Activated naive CD4-positive, alpha-beta T cell treated with anti-CD3 and anti-CD28 coated beads, Interleukin-2, amount 10 ng/mL, durations not matched to agents 7 days and 5 days (primary cell): ENCODE measurements at regions not wholly inside any gene's neighbourhood (a gene's known extent, or its start where the extent isn't known, plus 50 kb on each side); places are given as distances from the start of the nearest gene placed in this dataset.
"Not testable (repeated sequence)": the region's sequence is repeated elsewhere in the genome, so short reads cannot be mapped to it uniquely, and the experiment has no call there.

Experiments
- CTCF ChIA-PET: fragments of 350-600 bp; sonication (Branson Sonifier 250); formaldehyde crosslinking; loops from one replicate; lab custom pipeline; 2021; ENCODE audit warnings: antibody characterized with exemption; lab: Charles Lee
- DNase-seq: peaks from one replicate; pipeline ENCODE4 v3.0.0-alpha.2; 2020
- H3K27ac Mint-ChIP-seq: one replicate; pipeline ENCODE4 v1.8.0; 2021; ENCODE audit warnings: mild to moderate bottlenecking, moderate library complexity, mixed read lengths
- H3K27me3 Mint-ChIP-seq: one replicate; pipeline ENCODE4 v1.8.0; 2021; ENCODE audit warnings: mild to moderate bottlenecking, mixed read lengths
- H3K36me3 Mint-ChIP-seq: one replicate; pipeline ENCODE4 v1.8.0; 2021; ENCODE audit warnings: mixed read lengths
- H3K4me1 Mint-ChIP-seq: one replicate; pipeline ENCODE4 v1.8.0; 2021; ENCODE audit warnings: mixed read lengths
- H3K4me3 Mint-ChIP-seq: one replicate; pipeline ENCODE4 v1.8.0; 2021; ENCODE audit warnings: mild to moderate bottlenecking, moderate library complexity, mixed read lengths
- H3K9me3 Mint-ChIP-seq: one replicate; pipeline ENCODE4 v1.8.0; 2021; ENCODE audit warnings: mixed read lengths

- not testable (repeated sequence) for H3K27ac Mint-ChIP-seq, H3K27me3 Mint-ChIP-seq, H3K9me3 Mint-ChIP-seq, H3K4me1 Mint-ChIP-seq, DNase-seq, H3K36me3 Mint-ChIP-seq, H3K4me3 Mint-ChIP-seq
- CTCF ChIA-PET, result interaction anchor here (0.5 kb wide), 1 partner anchor 11 kb away, joined by 3 read pairs; no protein-coding TSS in a partner anchor
These were observed 173.8 kb upstream of the NUDT12 start for GRCh38 chr5:103736343-103736742.

DNA sequence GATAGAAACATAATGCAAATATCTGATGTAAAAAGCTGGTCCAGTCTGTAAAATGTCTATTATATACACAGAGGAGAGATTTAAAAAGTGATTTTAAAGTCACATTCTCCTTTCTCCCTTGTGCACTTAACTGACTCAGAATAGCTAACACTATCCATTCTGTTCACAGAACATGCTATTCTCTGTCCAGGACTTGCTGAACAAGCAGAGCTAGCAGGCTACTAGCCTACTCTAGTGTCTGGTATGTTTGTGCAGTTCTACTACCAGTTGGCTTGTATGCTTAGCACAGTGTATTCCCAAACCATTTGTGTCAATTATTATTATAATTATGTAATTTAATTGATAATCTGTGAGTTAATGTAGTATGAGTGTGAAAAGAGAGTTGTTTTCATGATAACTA, 161.7 kb upstream of the NUDT12 start:
- peaks cover 19% of the 10 kb centered on the region for H3K9me3 Mint-ChIP-seq
- no peaks in the 10 kb centered on the region for H3K4me1 Mint-ChIP-seq
- CTCF ChIA-PET, result no interaction called here
- no peak for DNase-seq
- H3K27me3 Mint-ChIP-seq, result no peaks in the 10 kb centered on the region
- no peak overlapping the region for H3K4me3 Mint-ChIP-seq
- H3K36me3 Mint-ChIP-seq, result no peaks in the 10 kb centered on the region
- no peak overlapping the region for H3K27ac Mint-ChIP-seq

- H3K9me3 Mint-ChIP-seq, result peaks cover 19% of the 10 kb centered on the region
- no peak overlapping the region for H3K27ac Mint-ChIP-seq
- no peak overlapping the region for H3K4me3 Mint-ChIP-seq
- CTCF ChIA-PET, result no interaction called here
- H3K36me3 Mint-ChIP-seq, result no peaks in the 10 kb centered on the region
- no peaks in the 10 kb centered on the region for H3K27me3 Mint-ChIP-seq
- no peaks in the 10 kb centered on the region for H3K4me1 Mint-ChIP-seq
- DNase-seq, result no peak
These were observed 158.6 kb upstream of the NUDT12 start for GRCh38 chr5:103721183-103721582.

DNA sequence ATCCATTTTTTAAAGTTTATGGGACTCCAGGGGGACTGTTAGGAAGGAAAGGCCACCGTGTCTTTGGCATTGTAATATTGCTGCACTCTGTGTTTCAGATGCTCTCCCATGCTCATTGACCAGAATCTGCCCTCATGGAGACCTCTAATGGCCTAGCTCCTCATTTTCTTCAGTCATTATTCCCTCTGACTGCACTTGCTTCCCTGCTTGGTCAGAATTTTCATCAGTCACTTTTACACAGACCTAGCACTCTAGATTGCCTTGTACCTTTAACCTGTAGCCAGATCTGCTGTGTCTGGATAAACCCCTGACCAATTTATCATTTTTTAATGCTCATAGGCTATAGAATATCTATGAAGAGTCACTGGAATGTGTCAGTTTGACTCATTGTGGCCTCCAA, 155.5 kb upstream of the NUDT12 start:
- no peak for DNase-seq
- H3K27ac Mint-ChIP-seq, result no peak overlapping the region
- H3K9me3 Mint-ChIP-seq, result peaks cover 16% of the 10 kb centered on the region
- H3K27me3 Mint-ChIP-seq, result no peaks in the 10 kb centered on the region
- no peaks in the 10 kb centered on the region for H3K36me3 Mint-ChIP-seq
- H3K4me3 Mint-ChIP-seq, result no peak overlapping the region
- H3K4me1 Mint-ChIP-seq, result no peaks in the 10 kb centered on the region
- CTCF ChIA-PET, result no interaction called here

DNA sequence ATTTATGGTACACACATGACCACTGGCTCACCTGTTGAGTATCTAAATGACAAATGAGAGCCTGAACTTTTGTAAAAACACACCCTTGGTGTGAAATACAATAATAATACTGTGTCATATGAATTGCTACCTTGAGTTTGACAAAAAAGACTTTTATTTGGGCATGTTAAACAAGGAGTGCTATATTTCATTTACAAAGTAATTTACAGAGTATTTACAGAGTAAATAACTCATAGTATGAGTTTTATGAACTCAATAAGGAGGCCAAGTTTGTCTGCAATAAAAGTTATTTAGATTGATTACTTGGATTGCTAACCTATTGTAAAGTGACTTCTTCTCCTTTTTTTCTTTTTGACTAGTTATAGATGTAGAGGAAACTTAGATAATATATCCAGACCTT, 146.0 kb upstream of the NUDT12 start:
- no peaks in the 10 kb centered on the region for H3K27me3 Mint-ChIP-seq
- no peaks in the 10 kb centered on the region for H3K36me3 Mint-ChIP-seq
- no peak overlapping the region for H3K27ac Mint-ChIP-seq
- no peaks in the 10 kb centered on the region for H3K4me1 Mint-ChIP-seq
- H3K4me3 Mint-ChIP-seq, result no peak overlapping the region
- CTCF ChIA-PET, result no interaction called here
- no peak for DNase-seq
- no peaks in the 10 kb centered on the region for H3K9me3 Mint-ChIP-seq

DNA sequence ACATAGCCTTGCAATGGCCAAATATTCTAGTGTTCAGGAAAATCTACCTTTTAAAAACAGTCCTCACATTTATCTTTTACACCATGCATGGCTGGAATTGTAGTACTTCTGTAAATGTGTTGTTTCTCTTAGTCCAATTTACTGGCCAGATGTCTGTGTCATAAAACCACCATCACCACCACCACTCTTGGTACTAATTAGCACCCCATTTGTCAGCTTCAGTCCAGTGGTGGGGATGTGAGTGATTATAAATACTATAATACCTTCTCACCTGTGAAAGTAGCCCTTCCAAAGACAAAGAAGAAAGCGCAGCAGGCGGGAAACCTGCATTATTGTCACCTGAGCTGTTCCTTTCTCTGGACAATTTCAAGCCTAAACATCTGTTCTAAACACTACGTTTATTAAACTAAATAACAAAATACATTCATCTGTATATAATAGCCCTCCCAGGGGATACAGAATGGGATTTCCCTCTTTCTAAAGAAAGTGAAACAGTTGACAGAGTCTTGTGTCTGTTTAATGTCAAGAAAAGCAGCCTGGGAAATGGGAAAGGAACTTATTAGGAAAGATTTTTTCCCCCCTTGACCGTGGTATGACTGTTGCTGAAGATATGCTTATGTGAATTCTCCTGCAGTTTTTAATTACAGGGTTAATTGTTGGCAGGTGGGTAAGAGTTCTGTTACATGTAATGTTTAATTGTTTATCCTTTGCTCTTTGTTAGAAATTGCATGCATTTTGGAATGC, 144.5 kb upstream of the NUDT12 start:
- Mint-ChIP-seq H3K4me3 (no peak overlapping the region), H3K9me3 (no peaks in the 10 kb centered on the region), H3K36me3 (no peaks in the 10 kb centered on the region), H3K27me3 (no peaks in the 10 kb centered on the region), H3K27ac (no peak overlapping the region), H3K4me1 (no peaks in the 10 kb centered on the region)
- CTCF ChIA-PET, result no interaction called here
- DNase-seq, result no peak

DNA sequence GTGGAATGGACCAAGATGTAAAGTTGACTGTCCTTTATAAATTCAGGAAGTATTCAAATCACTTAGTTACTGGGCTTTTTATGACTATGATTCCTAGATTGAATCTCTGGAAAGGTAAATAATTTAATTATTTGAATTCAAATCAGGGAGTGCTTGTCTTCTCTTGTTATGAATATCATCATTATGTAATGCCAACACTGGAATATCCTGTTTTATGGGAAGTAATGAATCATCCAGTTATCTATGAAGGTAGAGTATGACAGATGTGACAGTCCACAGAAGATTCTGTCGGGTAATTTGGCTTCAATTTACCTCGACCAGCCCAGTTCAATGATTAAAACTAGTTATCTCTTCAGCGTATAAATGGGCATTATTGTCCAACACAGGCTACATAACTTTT, 141.0 kb upstream of the NUDT12 start:
- Mint-ChIP-seq H3K4me3 (no peak overlapping the region), H3K4me1 (no peaks in the 10 kb centered on the region), H3K27ac (no peak overlapping the region), H3K9me3 (no peaks in the 10 kb centered on the region), H3K36me3 (no peaks in the 10 kb centered on the region), H3K27me3 (no peaks in the 10 kb centered on the region)
- CTCF ChIA-PET, result no interaction called here
- no peak for DNase-seq

DNA sequence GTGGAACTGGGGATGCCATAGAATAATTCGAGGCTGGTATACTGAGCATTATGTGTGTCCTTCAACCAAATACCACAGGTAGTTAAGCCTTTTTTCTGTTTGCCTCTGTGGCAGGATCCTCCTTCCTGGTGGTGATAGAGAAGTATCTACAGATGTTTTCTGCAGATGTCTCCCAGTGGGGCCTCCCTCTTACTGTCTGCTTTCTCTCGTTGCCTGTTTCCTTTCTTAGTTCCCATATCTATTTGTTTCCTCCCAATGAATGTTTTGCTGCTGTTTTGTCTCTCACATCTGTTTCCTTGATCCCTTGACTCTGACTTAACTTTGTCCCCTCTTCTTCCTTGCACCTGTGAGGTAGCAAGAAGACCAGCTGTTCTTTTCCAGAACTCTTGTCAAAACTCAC, 130.9 kb upstream of the NUDT12 start:
- CTCF ChIA-PET, result no interaction called here
- H3K9me3 Mint-ChIP-seq, result no peaks in the 10 kb centered on the region
- H3K4me3 Mint-ChIP-seq, result no peak overlapping the region
- H3K27ac Mint-ChIP-seq, result no peak overlapping the region
- no peaks in the 10 kb centered on the region for H3K4me1 Mint-ChIP-seq
- no peaks in the 10 kb centered on the region for H3K27me3 Mint-ChIP-seq
- no peaks in the 10 kb centered on the region for H3K36me3 Mint-ChIP-seq
- DNase-seq, result no peak

GRCh38 chr5:103690676-103691075, 128.1 kb upstream of the NUDT12 start:
- H3K4me3 Mint-ChIP-seq, result no peak overlapping the region
- no peaks in the 10 kb centered on the region for H3K27me3 Mint-ChIP-seq
- no peaks in the 10 kb centered on the region for H3K9me3 Mint-ChIP-seq
- no peak for DNase-seq
- H3K27ac Mint-ChIP-seq, result no peak overlapping the region
- CTCF ChIA-PET, result no interaction called here
- no peaks in the 10 kb centered on the region for H3K36me3 Mint-ChIP-seq
- H3K4me1 Mint-ChIP-seq, result no peaks in the 10 kb centered on the region

DNA sequence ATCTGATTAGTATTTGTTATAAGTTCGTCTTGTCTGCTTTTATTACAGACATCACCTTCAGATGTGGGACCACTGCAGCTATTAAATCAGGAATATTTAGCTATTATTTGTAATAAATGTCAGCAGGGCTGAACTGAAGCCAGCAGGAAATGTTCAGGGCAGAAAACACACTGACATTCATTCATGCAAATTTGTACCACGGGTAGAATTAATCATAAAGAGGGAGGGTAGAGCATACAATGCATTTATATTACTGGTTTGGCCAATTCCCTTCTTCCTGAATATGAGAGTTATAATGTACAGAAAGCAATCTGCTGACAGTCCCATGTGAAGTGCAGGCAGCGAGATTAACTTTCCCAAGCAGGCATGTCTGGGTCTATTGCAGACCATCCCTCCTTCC, 117.3 kb upstream of the NUDT12 start:
- H3K4me3 Mint-ChIP-seq, result no peak overlapping the region
- no peak overlapping the region for H3K27ac Mint-ChIP-seq
- DNase-seq, result no peak
- CTCF ChIA-PET, result no interaction called here
- no peaks in the 10 kb centered on the region for H3K4me1 Mint-ChIP-seq
- H3K9me3 Mint-ChIP-seq, result no peaks in the 10 kb centered on the region
- H3K27me3 Mint-ChIP-seq, result no peaks in the 10 kb centered on the region
- no peaks in the 10 kb centered on the region for H3K36me3 Mint-ChIP-seq

GRCh38 chr5:103676198-103676597, 113.6 kb upstream of the NUDT12 start:
- H3K4me1 Mint-ChIP-seq, H3K36me3 Mint-ChIP-seq, CTCF ChIA-PET, DNase-seq, H3K27ac Mint-ChIP-seq, H3K27me3 Mint-ChIP-seq, H3K9me3 Mint-ChIP-seq, H3K4me3 Mint-ChIP-seq: not testable (repeated sequence)

DNA sequence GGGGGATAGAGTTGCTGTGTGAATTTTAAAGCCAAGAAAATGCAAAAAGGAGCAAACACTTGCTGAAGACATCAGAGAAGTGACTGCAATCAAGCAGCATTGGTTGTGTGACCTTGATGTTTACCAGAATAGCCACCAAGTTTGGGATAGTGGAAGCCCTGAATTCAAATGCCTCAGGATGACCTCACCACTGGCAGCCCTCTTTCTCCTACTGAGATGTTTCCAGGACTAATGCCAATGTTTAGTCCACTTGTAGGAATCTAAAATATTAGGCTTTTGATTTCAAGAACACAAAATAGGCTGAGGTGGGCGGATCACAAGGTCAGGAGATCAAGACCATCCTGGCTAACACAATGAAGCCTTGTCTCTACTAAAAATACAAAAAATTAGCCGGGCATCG, 112.2 kb upstream of the NUDT12 start:
- Mint-ChIP-seq H3K27ac (no peak overlapping the region), H3K36me3 (no peaks in the 10 kb centered on the region), H3K4me1 (no peaks in the 10 kb centered on the region), H3K9me3 (no peaks in the 10 kb centered on the region), H3K4me3 (no peak overlapping the region), H3K27me3 (no peaks in the 10 kb centered on the region)
- CTCF ChIA-PET, result no interaction called here
- DNase-seq, result no peak

GRCh38 chr5:103674251-103674650, 111.7 kb upstream of the NUDT12 start:
- H3K36me3 Mint-ChIP-seq, result no peaks in the 10 kb centered on the region

GRCh38 chr5:103669615-103670014, 107.0 kb upstream of the NUDT12 start:
- H3K27me3 Mint-ChIP-seq, result no peaks in the 10 kb centered on the region
- H3K4me3 Mint-ChIP-seq, result no peak overlapping the region
- no peak overlapping the region for H3K27ac Mint-ChIP-seq
- CTCF ChIA-PET, result no interaction called here
- DNase-seq, result no peak
- no peaks in the 10 kb centered on the region for H3K4me1 Mint-ChIP-seq
- H3K9me3 Mint-ChIP-seq, result peaks cover 2% of the 10 kb centered on the region
- no peaks in the 10 kb centered on the region for H3K36me3 Mint-ChIP-seq

More at GRCh38 chr5:103674251-103674650, 111.7 kb upstream of the NUDT12 start:
- CTCF ChIA-PET, result no interaction called here
- no peaks in the 10 kb centered on the region for H3K4me1 Mint-ChIP-seq
- H3K27ac Mint-ChIP-seq, result no peak overlapping the region
- no peak overlapping the region for H3K4me3 Mint-ChIP-seq
- H3K27me3 Mint-ChIP-seq, result no peaks in the 10 kb centered on the region
- no peaks in the 10 kb centered on the region for H3K9me3 Mint-ChIP-seq
- DNase-seq, result no peak

DNA sequence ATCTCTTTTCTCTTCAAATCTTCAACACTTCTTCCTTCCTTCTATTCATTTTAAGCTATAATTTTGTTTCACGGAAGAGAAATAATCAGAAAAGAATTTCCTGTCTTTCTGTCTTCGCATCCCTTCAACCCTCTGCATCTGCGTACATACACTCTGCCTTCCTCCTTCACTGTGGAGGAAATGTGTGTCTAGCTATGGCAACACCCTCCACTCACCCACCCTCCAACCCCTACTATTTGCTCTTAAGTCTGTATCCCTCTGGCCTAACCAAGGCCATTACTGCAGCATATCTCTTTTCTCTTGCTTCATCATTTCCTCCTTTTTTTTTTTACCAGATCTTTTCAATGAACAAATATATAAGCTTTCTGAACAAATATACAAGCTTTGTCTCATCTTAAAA, 105.7 kb upstream of the NUDT12 start:
- CTCF ChIA-PET, result no interaction called here
- peaks cover 4% of the 10 kb centered on the region for H3K9me3 Mint-ChIP-seq
- no peaks in the 10 kb centered on the region for H3K27me3 Mint-ChIP-seq
- H3K27ac Mint-ChIP-seq, result no peak overlapping the region
- DNase-seq, result no peak
- H3K36me3 Mint-ChIP-seq, result no peaks in the 10 kb centered on the region
- no peak overlapping the region for H3K4me3 Mint-ChIP-seq
- no peaks in the 10 kb centered on the region for H3K4me1 Mint-ChIP-seq

DNA sequence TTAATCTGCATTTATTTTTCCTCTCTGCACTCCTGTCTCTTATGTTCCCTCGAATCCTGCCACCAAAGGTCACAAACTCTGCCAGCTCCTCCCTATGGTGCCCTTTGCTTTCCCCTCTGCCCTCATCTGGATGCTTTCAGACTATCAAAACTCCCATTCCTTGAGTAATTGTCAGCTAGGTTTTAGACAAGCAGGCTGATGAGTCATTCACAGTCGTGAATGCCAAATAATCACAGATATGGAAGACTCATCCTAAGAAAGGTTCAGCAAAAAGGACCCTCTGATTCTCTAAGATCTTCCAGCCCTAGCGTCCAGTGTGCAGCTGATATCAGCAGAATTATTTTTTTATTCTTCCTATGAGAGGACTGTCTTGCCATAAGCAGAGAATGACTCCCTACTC, 104.5 kb upstream of the NUDT12 start:
- DNase-seq, result no peak
- Mint-ChIP-seq H3K36me3 (no peaks in the 10 kb centered on the region), H3K4me3 (no peak overlapping the region), H3K9me3 (peaks cover 8% of the 10 kb centered on the region), H3K27me3 (no peaks in the 10 kb centered on the region), H3K4me1 (no peaks in the 10 kb centered on the region), H3K27ac (no peak overlapping the region)
- CTCF ChIA-PET, result no interaction called here
